Right atrium auricular region (tissue), 2 donors: ENCODE measurements at regions not wholly inside any gene's neighbourhood (a gene's known extent, or its start where the extent isn't known, plus 50 kb on each side); places are given as distances from the start of the nearest gene placed in this dataset.

Experiments used
- DNase-seq: peaks from one replicate; pipeline ENCODE4 v3.0.0-alpha.2; 2019; ENCODE audit warnings: low spot score
- H3K27ac ChIP-seq, 2 donors: fragments of 200-600 bp; sonication (generic); 1 replicate in 1 of 2; 2 replicates in 1 of 2; pipeline ENCODE4 v1.5.1; 2016 to 2019
- H3K27me3 ChIP-seq, 2 donors: fragments of 200-600 bp; sonication (generic); one replicate each; pipeline versions ENCODE4 v1.5.1 to v1.6.0; 2017 to 2019
- H3K36me3 ChIP-seq: fragments of 200-600 bp; sonication (generic); one replicate; pipeline ENCODE4 v1.5.1; 2016
- H3K4me1 ChIP-seq, 2 donors: fragments of 200-600 bp; sonication (generic); one replicate each; pipeline versions ENCODE4 v1.5.1 to v1.6.0; 2017 to 2019
- H3K4me3 ChIP-seq, 2 donors: fragments of 200-600 bp; sonication (generic); 1 replicate in 1 of 2; 2 replicates in 1 of 2; pipeline ENCODE4 v1.5.1; 2017 to 2019; ENCODE audit warnings: mild to moderate bottlenecking in 1 of 2, moderate library complexity in 1 of 2
- H3K9me3 ChIP-seq, 2 donors: fragments of 200-600 bp; sonication (generic); one replicate each; pipeline ENCODE4 v1.5.1; 2019
- TF ChIP-seq, protein P1 (sequence below), 2 donors: fragments of 200-600 bp; sonication (generic); IDR thresholded peaks; one replicate each; pipeline ENCODE4 v1.5.1; 2019; ENCODE audit warnings: antibody characterized with exemption in 2 of 2

DNA sequence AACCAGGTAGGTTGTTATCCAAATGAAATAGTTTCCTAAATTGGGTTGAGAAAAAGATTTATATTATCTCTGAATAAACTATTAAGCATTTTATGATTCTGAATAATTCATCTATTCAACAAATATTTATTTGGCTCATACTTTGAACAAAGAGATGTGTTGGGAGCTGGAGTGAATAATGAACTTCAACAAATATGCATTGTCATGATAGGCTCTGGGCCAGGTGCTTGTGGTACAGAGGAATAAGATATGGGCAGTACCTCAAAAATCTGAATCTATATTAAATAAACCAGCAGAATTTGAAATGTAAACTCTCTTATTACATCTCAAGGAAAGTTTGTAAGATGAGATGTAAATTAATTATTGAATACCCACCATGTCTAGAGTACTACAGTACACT is 75.7 kb upstream of the DCLK2 start:
- Histone ChIP-seq H3K4me3 (no peak overlapping the region), H3K27me3 (no peaks in the 10 kb centered on the region), H3K27ac (no peak overlapping the region), H3K9me3 (no peaks in the 10 kb centered on the region), H3K36me3 (no peaks in the 10 kb centered on the region), H3K4me1 (peaks cover 0 to 26% of the 10 kb centered on the region in 2 donors)
- DNase-seq: no peak
- TF ChIP-seq, protein P1, sequence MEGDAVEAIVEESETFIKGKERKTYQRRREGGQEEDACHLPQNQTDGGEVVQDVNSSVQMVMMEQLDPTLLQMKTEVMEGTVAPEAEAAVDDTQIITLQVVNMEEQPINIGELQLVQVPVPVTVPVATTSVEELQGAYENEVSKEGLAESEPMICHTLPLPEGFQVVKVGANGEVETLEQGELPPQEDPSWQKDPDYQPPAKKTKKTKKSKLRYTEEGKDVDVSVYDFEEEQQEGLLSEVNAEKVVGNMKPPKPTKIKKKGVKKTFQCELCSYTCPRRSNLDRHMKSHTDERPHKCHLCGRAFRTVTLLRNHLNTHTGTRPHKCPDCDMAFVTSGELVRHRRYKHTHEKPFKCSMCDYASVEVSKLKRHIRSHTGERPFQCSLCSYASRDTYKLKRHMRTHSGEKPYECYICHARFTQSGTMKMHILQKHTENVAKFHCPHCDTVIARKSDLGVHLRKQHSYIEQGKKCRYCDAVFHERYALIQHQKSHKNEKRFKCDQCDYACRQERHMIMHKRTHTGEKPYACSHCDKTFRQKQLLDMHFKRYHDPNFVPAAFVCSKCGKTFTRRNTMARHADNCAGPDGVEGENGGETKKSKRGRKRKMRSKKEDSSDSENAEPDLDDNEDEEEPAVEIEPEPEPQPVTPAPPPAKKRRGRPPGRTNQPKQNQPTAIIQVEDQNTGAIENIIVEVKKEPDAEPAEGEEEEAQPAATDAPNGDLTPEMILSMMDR (IDR thresholded peaks at IDR 0.05): no peak

DNA sequence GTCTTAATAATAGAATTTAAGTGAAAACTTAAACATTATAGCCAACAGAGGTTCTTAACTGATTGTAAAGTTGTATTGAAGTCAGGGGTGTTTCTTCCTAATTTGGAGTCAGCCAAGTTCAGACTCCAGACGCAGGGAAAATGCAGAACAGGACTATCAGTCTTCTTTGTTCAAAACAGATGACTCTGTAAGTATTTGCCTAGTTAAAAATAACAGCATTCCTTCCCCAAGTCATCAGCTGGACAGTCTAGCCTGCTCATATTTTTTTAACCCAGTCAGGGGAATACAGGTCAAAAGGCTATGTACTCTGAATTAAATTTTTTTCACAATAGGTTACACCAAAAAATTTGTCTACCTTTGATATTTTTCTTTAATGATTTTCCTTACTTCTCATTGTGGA is 73.8 kb upstream of the DCLK2 start:
- TF ChIP-seq, protein P1 (IDR thresholded peaks at IDR 0.05): no peak
- Histone ChIP-seq H3K27me3 (no peaks in the 10 kb centered on the region), H3K27ac (peak overlapping the region in 1 of 2 donors; percentile 15), H3K4me1 (peaks cover 0 to 26% of the 10 kb centered on the region in 2 donors), H3K9me3 (no peaks in the 10 kb centered on the region), H3K36me3 (no peaks in the 10 kb centered on the region), H3K4me3 (no peak overlapping the region)
- no peak for DNase-seq

DNA sequence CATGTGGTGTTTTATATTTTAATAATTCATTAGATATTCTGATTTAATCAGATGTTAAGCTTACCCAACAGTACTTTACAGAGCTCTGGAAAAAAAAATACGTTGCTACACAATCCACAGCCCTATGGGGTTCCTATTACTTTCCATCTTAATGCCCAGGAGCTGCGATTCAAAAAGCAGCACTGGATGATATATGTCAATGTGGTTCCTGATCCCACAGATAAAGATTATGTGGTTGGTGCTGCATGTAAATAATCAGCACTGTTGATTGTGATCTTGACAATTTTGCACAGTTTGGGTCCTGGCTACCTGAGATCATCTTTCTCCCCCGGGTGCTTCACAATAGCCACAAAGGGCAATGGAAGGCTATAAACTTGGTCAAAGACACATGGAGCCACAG is 72.7 kb upstream of the DCLK2 start:
- Histone ChIP-seq H3K4me1 (peaks cover 0 to 26% of the 10 kb centered on the region in 2 donors), H3K9me3 (no peaks in the 10 kb centered on the region), H3K4me3 (no peak overlapping the region), H3K36me3 (no peaks in the 10 kb centered on the region), H3K27me3 (no peaks in the 10 kb centered on the region), H3K27ac (peak overlapping the region in 1 of 2 donors; percentile 47)
- no peak for DNase-seq
- TF ChIP-seq, protein P1 (IDR thresholded peaks at IDR 0.05): no peak

DNA sequence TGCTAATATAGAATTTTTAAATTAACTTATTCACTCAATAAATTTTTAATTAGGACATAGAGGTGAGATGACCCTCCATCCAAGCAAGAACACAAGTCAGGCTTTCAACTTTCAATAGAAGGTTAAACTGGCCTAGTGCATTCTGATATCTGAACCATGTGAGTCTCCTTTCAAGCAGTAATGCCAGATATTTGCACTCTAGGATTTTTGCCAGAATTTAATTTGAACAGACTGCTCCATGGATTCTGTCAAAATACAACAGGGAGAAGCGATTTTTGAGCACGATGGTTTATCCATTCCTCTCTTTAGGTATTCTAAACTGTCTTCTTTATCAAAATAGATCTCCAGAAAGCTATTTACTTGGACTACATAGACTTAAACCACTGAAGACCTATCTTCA is 72.0 kb upstream of the DCLK2 start:
- no peaks in the 10 kb centered on the region for H3K27me3 ChIP-seq
- no peaks in the 10 kb centered on the region for H3K9me3 ChIP-seq
- TF ChIP-seq, protein P1 (IDR thresholded peaks at IDR 0.05): no peak
- DNase-seq: no peak
- H3K4me1 ChIP-seq: peaks cover 0 to 26% of the 10 kb centered on the region in 2 donors
- peak overlapping the region in 1 of 2 donors; percentile 47 for H3K27ac ChIP-seq
- H3K4me3 ChIP-seq: no peak overlapping the region
- no peaks in the 10 kb centered on the region for H3K36me3 ChIP-seq

DNA sequence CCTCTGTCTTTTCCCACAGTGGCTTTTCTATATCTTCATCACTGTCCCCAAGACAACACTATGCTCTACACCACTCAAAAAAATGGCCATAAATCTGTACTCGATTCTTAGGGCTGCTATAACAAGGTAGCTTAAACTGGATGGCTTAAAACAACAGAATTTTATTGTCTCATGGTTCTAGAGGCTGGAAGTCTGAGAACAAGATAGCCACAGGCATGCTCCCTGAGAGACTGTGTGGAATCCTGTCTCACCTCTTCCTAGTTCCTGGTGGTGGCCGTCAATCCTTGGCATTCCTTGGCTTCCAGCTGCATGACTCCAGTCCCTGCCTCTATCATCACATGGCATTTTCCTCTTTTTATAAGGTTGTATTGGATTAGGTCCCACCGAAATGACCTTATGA is 70.7 kb upstream of the DCLK2 start:
- Histone ChIP-seq H3K9me3 (no peaks in the 10 kb centered on the region), H3K27ac (no peak overlapping the region), H3K36me3 (no peaks in the 10 kb centered on the region), H3K27me3 (no peaks in the 10 kb centered on the region), H3K4me3 (no peak overlapping the region), H3K4me1 (peaks cover 0 to 26% of the 10 kb centered on the region in 2 donors)
- TF ChIP-seq, protein P1 (IDR thresholded peaks at IDR 0.05): no peak
- no peak for DNase-seq

DNA sequence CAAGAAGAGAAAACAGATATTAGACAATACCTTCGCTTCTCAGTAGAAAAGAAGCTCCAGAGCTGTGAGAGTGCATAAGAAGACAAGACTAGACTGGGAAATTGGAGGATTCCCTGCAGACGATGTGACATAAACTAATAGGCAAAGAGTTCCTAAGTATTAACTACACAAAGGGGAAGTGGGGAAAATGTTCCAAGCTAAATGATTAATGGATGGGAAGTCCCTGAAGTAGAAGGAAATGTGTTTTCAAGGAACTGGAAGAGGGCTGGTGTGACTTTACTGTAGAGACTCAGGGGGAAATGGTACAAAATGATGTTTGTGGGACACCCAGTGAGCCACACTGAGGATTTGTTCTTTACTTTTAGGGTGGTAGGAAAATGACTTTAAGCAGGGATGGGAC is 69.7 kb upstream of the DCLK2 start:
- Histone ChIP-seq H3K36me3 (no peaks in the 10 kb centered on the region), H3K4me3 (no peak overlapping the region), H3K27ac (no peak overlapping the region), H3K27me3 (no peaks in the 10 kb centered on the region), H3K9me3 (no peaks in the 10 kb centered on the region), H3K4me1 (peaks cover 0 to 26% of the 10 kb centered on the region in 2 donors)
- DNase-seq: no peak
- TF ChIP-seq, protein P1 (IDR thresholded peaks at IDR 0.05): no peak
